ENCODE measurements at regions not wholly inside any gene's neighbourhood (a gene's known extent, or its start where the extent isn't known, plus 50 kb on each side); places are given as distances from the start of the nearest gene placed in this dataset.

- Mint-ChIP-seq H3K27ac (no peak overlapping the region), H3K27me3 (no peaks in the 10 kb centered on the region), H3K4me3 (no peak overlapping the region), H3K36me3 (ENCODE audit: low read depth) (no peaks in the 10 kb centered on the region), H3K4me1 (no peaks in the 10 kb centered on the region), H3K9me3 (no peaks in the 10 kb centered on the region)
- CTCF ChIA-PET = interaction anchor here (1.3 kb wide), 1 partner anchor 153 kb away, joined by 4 read pairs; no protein-coding TSS in a partner anchor
- POLR2A ChIA-PET = no interaction called here
- DNase-seq = no peak
These were observed 379.0 kb downstream of the LMX1A start for GRCh38 chr1:164977561-164977960.

GRCh38 chr1:164971921-164972415 lies 384.5 kb downstream of the LMX1A start:
- Mint-ChIP-seq H3K36me3 (ENCODE audit: low read depth) (no peaks in the 10 kb centered on the region), H3K4me3 (no peak overlapping the region), H3K27ac (no peak overlapping the region), H3K9me3 (no peaks in the 10 kb centered on the region), H3K27me3 (no peaks in the 10 kb centered on the region), H3K4me1 (no peaks in the 10 kb centered on the region)
- DNase-seq = no peak
- CTCF ChIA-PET = no interaction called here
- POLR2A ChIA-PET = no interaction called here

- no peaks in the 10 kb centered on the region for H3K9me3 Mint-ChIP-seq
- H3K36me3 Mint-ChIP-seq (ENCODE audit: low read depth) = no peaks in the 10 kb centered on the region
- POLR2A ChIA-PET = no interaction called here
- CTCF ChIA-PET = no interaction called here
- H3K4me1 Mint-ChIP-seq = no peaks in the 10 kb centered on the region
- H3K27ac Mint-ChIP-seq = no peak overlapping the region
- H3K27me3 Mint-ChIP-seq = no peaks in the 10 kb centered on the region
- DNase-seq = no peak
- H3K4me3 Mint-ChIP-seq = no peak overlapping the region
These were observed 385.1 kb downstream of the LMX1A start for GRCh38 chr1:164971391-164971790.

- CTCF ChIA-PET = no interaction called here
- Mint-ChIP-seq H3K4me1 (no peaks in the 10 kb centered on the region), H3K4me3 (no peak overlapping the region), H3K36me3 (ENCODE audit: low read depth) (no peaks in the 10 kb centered on the region), H3K27ac (no peak overlapping the region), H3K27me3 (no peaks in the 10 kb centered on the region), H3K9me3 (no peaks in the 10 kb centered on the region)
- DNase-seq = no peak
- POLR2A ChIA-PET = no interaction called here
These were observed 387.3 kb downstream of the LMX1A start for GRCh38 chr1:164969253-164969652.

GRCh38 chr1:164967300-164967699 lies 389.2 kb downstream of the LMX1A start:
- Mint-ChIP-seq H3K9me3 (no peaks in the 10 kb centered on the region), H3K36me3 (ENCODE audit: low read depth) (no peaks in the 10 kb centered on the region), H3K4me3 (no peak overlapping the region), H3K4me1 (no peaks in the 10 kb centered on the region), H3K27me3 (no peaks in the 10 kb centered on the region), H3K27ac (no peak overlapping the region)
- ChIA-PET CTCF (no interaction called here), POLR2A (no interaction called here)
- no peak for DNase-seq

GRCh38 chr1:164961715-164962114 lies 394.8 kb downstream of the LMX1A start:
- no peaks in the 10 kb centered on the region for H3K36me3 Mint-ChIP-seq (ENCODE audit: low read depth)
- ChIA-PET POLR2A (no interaction called here), CTCF (no interaction called here)
- H3K4me3 Mint-ChIP-seq = no peak overlapping the region
- peaks cover 3% of the 10 kb centered on the region for H3K9me3 Mint-ChIP-seq
- DNase-seq = no peak
- H3K27me3 Mint-ChIP-seq = no peaks in the 10 kb centered on the region
- H3K4me1 Mint-ChIP-seq = no peaks in the 10 kb centered on the region
- H3K27ac Mint-ChIP-seq = no peak overlapping the region

- Mint-ChIP-seq H3K36me3 (ENCODE audit: low read depth) (no peaks in the 10 kb centered on the region), H3K9me3 (peaks cover 3% of the 10 kb centered on the region), H3K4me3 (no peak overlapping the region), H3K27ac (no peak overlapping the region), H3K4me1 (no peaks in the 10 kb centered on the region), H3K27me3 (no peaks in the 10 kb centered on the region)
- POLR2A ChIA-PET = no interaction called here
- CTCF ChIA-PET = no interaction called here
- DNase-seq = no peak
These were observed 397.3 kb downstream of the LMX1A start for GRCh38 chr1:164958982-164959768.

GRCh38 chr1:164953815-164954214 lies 394.8 kb downstream of the PBX1 start:
- no peak overlapping the region for H3K4me3 Mint-ChIP-seq
- no peaks in the 10 kb centered on the region for H3K4me1 Mint-ChIP-seq
- no peaks in the 10 kb centered on the region for H3K27me3 Mint-ChIP-seq
- H3K9me3 Mint-ChIP-seq = peaks cover 5% of the 10 kb centered on the region
- ChIA-PET CTCF (no interaction called here), POLR2A (no interaction called here)
- H3K36me3 Mint-ChIP-seq (ENCODE audit: low read depth) = no peaks in the 10 kb centered on the region
- H3K27ac Mint-ChIP-seq = no peak overlapping the region
- no peak for DNase-seq

GRCh38 chr1:164953098-164953497 lies 394.1 kb downstream of the PBX1 start:
- peaks cover 9% of the 10 kb centered on the region for H3K9me3 Mint-ChIP-seq
- H3K4me3 Mint-ChIP-seq = no peak overlapping the region
- ChIA-PET CTCF (no interaction called here), POLR2A (no interaction called here)
- H3K27me3 Mint-ChIP-seq = no peaks in the 10 kb centered on the region
- no peaks in the 10 kb centered on the region for H3K36me3 Mint-ChIP-seq (ENCODE audit: low read depth)
- DNase-seq = no peak
- H3K4me1 Mint-ChIP-seq = no peaks in the 10 kb centered on the region
- no peak overlapping the region for H3K27ac Mint-ChIP-seq

GRCh38 chr1:164951508-164951907 lies 392.5 kb downstream of the PBX1 start:
- H3K4me3 Mint-ChIP-seq = no peak overlapping the region
- no peaks in the 10 kb centered on the region for H3K27me3 Mint-ChIP-seq
- POLR2A ChIA-PET = no interaction called here
- H3K27ac Mint-ChIP-seq = no peak overlapping the region
- CTCF ChIA-PET = no interaction called here
- DNase-seq = no peak
- no peaks in the 10 kb centered on the region for H3K36me3 Mint-ChIP-seq (ENCODE audit: low read depth)
- H3K4me1 Mint-ChIP-seq = no peaks in the 10 kb centered on the region
- H3K9me3 Mint-ChIP-seq = peaks cover 11% of the 10 kb centered on the region

- Mint-ChIP-seq H3K9me3 (peaks cover 11% of the 10 kb centered on the region), H3K4me3 (no peak overlapping the region), H3K27me3 (no peaks in the 10 kb centered on the region), H3K4me1 (no peaks in the 10 kb centered on the region), H3K36me3 (ENCODE audit: low read depth) (no peaks in the 10 kb centered on the region), H3K27ac (no peak overlapping the region)
- POLR2A ChIA-PET = no interaction called here
- DNase-seq = no peak
- CTCF ChIA-PET = no interaction called here
These were observed 391.6 kb downstream of the PBX1 start for GRCh38 chr1:164950541-164950986.

- POLR2A ChIA-PET = no interaction called here
- Mint-ChIP-seq H3K9me3 (peaks cover 11% of the 10 kb centered on the region), H3K4me3 (no peak overlapping the region), H3K27me3 (no peaks in the 10 kb centered on the region), H3K36me3 (ENCODE audit: low read depth) (no peaks in the 10 kb centered on the region), H3K4me1 (no peaks in the 10 kb centered on the region), H3K27ac (no peak overlapping the region)
- CTCF ChIA-PET = no interaction called here
- DNase-seq = no peak
These were observed 390.9 kb downstream of the PBX1 start for GRCh38 chr1:164949771-164950471.

- no peaks in the 10 kb centered on the region for H3K27me3 Mint-ChIP-seq
- peaks cover 11% of the 10 kb centered on the region for H3K9me3 Mint-ChIP-seq
- POLR2A ChIA-PET = no interaction called here
- DNase-seq = no peak
- H3K4me3 Mint-ChIP-seq = no peak overlapping the region
- CTCF ChIA-PET = no interaction called here
- no peak overlapping the region for H3K27ac Mint-ChIP-seq
- no peaks in the 10 kb centered on the region for H3K4me1 Mint-ChIP-seq
- H3K36me3 Mint-ChIP-seq (ENCODE audit: low read depth) = no peaks in the 10 kb centered on the region
These were observed 389.1 kb downstream of the PBX1 start for GRCh38 chr1:164948101-164948500.

- ChIA-PET POLR2A (no interaction called here), CTCF (no interaction called here)
- Mint-ChIP-seq H3K4me1 (no peaks in the 10 kb centered on the region), H3K27ac (no peak overlapping the region), H3K4me3 (no peak overlapping the region), H3K36me3 (ENCODE audit: low read depth) (no peaks in the 10 kb centered on the region), H3K27me3 (no peaks in the 10 kb centered on the region), H3K9me3 (peaks cover 8% of the 10 kb centered on the region)
- no peak for DNase-seq
These were observed 378.3 kb downstream of the PBX1 start for GRCh38 chr1:164937291-164937690.
